Esophagus squamous epithelium (tissue), 5 donors: ENCODE measurements at regions not wholly inside any gene's neighbourhood (a gene's known extent, or its start where the extent isn't known, plus 50 kb on each side); places are given as distances from the start of the nearest gene placed in this dataset.
"Not testable (repeated sequence)": the region's sequence is repeated elsewhere in the genome, so short reads cannot be mapped to it uniquely, and the experiment has no call there.

Source experiments
- DNase-seq: peaks from one replicate; lab custom pipeline; 2025; lab: John Stamatoyannopoulos, UW
- H3K27ac ChIP-seq, 4 donors: fragments of 200-600 bp; sonication (generic); one replicate each; pipeline ENCODE4 v1.5.1; 2016 to 2019; ENCODE audit warnings: mild to moderate bottlenecking in 1 of 4
- H3K27me3 ChIP-seq, 4 donors: fragments of 200-600 bp; sonication (generic); 1 replicate in 3 of 4; 2 replicates in 1 of 4; pipeline versions ENCODE4 v1.5.1 to v1.6.0; 2017 to 2021; ENCODE audit warnings: antibody characterized with exemption in 1 of 4
- H3K36me3 ChIP-seq, 3 donors: fragments of 200-600 bp; sonication (generic); one replicate each; pipeline ENCODE4 v1.5.1; 2016 to 2019
- H3K4me1 ChIP-seq, 3 donors: fragments of 200-600 bp; sonication (generic); one replicate each; pipeline ENCODE4 v1.5.1; 2017 to 2019
- H3K4me3 ChIP-seq, 4 donors: fragments of 200-600 bp; sonication (generic); 1 replicate in 3 of 4; 2 replicates in 1 of 4; pipeline ENCODE4 v1.5.1; 2016 to 2019; ENCODE audit warnings: mild to moderate bottlenecking in 2 of 4, moderate library complexity in 1 of 4
- H3K9me3 ChIP-seq, 3 donors: fragments of 200-600 bp; sonication (generic); one replicate each; pipeline ENCODE4 v1.5.1; 2016 to 2019
- POLR2A ChIP-seq, 4 donors: fragments of 450-650 bp; IDR thresholded peaks; one replicate each; pipeline ENCODE4 v1.6.1; 2017; ENCODE audit warnings: antibody characterized with exemption in 4 of 4, mild to moderate bottlenecking in 4 of 4, moderate library complexity in 3 of 4
- WGBS, 2 donors: methylation state at CpG; one replicate each; pipeline ENCODE4 v1.1.5; 2018; 5-methylcytosine and 5-hydroxymethylcytosine counted together
- intact Hi-C: fragments of 100-400 bp; cut with DNase I; formaldehyde crosslinking; loops from one replicate; pipeline ENCODE4 v1.15.0; 2022
- TF ChIP-seq, protein P1 (sequence below), 6 experiments: fragments of 450-650 bp in 4 of 6; fragments of 200-600 bp in 2 of 6; sonication (generic) in 2 of 6; IDR thresholded peaks; one replicate each; pipeline ENCODE4 v1.5.1; 2016 to 2019; ENCODE audit warnings: antibody characterized with exemption in 6 of 6, mild to moderate bottlenecking in 4 of 6, moderate library complexity in 4 of 6
- donor health status: DM: yes; HTN: yes; CAD: no.

DNA sequence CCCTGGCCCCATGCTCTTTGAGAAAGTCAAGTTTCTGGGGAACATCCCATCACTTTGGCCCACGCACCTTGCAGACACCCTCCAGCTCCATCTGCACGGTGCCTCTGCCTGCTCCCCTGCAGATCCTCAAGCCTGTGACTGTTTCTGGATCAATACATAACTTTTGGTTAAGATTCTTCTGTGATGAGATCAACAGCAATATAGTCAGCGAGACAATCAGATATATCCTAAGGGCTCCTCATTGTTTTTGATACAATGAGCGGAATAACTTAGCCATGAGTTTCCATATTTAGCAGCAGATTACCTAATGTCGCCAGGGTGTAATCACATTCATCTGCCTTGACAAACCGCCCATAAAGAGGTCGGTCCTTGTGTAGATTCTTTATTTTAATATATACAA, 109.3 kb upstream of the MTHFD1L start:
- H3K36me3 ChIP-seq, result no peaks in the 10 kb centered on the region
- 74 to 82% methylated on average over 7 of the region's 7 CpGs for WGBS, 2 donors
- H3K4me3 ChIP-seq, result no peak overlapping the region
- H3K27ac ChIP-seq, result no peak overlapping the region
- H3K4me1 ChIP-seq, result peaks cover 0 to 25% (median 3%) of the 10 kb centered on the region in 3 donors
- TF ChIP-seq, protein P1, sequence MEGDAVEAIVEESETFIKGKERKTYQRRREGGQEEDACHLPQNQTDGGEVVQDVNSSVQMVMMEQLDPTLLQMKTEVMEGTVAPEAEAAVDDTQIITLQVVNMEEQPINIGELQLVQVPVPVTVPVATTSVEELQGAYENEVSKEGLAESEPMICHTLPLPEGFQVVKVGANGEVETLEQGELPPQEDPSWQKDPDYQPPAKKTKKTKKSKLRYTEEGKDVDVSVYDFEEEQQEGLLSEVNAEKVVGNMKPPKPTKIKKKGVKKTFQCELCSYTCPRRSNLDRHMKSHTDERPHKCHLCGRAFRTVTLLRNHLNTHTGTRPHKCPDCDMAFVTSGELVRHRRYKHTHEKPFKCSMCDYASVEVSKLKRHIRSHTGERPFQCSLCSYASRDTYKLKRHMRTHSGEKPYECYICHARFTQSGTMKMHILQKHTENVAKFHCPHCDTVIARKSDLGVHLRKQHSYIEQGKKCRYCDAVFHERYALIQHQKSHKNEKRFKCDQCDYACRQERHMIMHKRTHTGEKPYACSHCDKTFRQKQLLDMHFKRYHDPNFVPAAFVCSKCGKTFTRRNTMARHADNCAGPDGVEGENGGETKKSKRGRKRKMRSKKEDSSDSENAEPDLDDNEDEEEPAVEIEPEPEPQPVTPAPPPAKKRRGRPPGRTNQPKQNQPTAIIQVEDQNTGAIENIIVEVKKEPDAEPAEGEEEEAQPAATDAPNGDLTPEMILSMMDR (IDR thresholded peaks at IDR 0.05), result no peak
- no peak for TF ChIP-seq POLR2A (IDR thresholded peaks at IDR 0.05)
- intact Hi-C loops, result no loop called here
- DNase-seq, result no peak
- no peaks in the 10 kb centered on the region for H3K27me3 ChIP-seq
- H3K9me3 ChIP-seq, result no peaks in the 10 kb centered on the region

DNA sequence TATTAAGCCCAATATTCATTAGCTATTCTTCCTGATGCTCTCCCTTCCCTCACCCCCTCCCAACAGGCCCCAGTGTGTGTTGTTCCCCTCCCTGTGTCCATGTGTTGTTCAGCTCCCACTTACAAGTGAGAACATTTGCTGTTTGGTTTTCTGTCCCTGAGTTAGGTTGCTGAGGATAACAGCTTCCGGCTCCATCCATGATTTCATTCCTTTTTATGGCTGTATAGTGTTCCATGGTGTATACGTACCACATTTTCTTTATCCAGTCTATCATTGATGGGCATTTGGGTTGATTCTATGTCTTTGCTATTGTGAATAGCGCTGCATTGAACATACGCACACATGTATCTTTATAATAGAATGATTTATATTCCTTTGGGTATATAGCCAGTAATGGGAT, 107.7 kb upstream of the MTHFD1L start:
- DNase-seq, H3K4me3 ChIP-seq, H3K36me3 ChIP-seq, H3K9me3 ChIP-seq, H3K27me3 ChIP-seq, intact Hi-C loops, H3K27ac ChIP-seq, H3K4me1 ChIP-seq: not testable (repeated sequence)
- 78 to 99% methylated on average over 4 of the region's 4 CpGs for WGBS, 2 donors

DNA sequence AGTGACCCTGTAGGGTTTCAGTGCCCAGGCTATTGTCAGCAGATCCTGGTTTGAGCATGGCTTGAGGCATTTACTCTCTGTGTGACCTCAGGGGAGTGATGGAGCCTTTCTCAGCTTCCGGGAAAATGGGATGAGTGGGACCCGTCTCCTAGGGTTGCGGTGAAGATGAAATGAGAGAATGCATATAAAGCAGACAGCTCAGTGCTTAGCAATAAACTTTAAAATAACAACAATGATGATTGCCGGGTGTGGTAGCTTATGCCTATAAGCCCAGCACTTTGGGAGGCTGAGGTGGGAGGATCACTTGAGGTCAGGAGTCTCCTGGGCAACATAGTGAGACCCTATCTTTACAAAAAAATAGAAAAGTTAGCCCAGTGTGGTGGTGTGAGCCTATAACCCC, 106.0 kb upstream of the MTHFD1L start:
- no peak for DNase-seq
- H3K4me3 ChIP-seq, result no peak overlapping the region
- intact Hi-C loops, result no loop called here
- peaks cover 0 to 16% (median 0%) of the 10 kb centered on the region in 3 donors for H3K4me1 ChIP-seq
- H3K36me3 ChIP-seq, result no peaks in the 10 kb centered on the region
- H3K27me3 ChIP-seq, result no peaks in the 10 kb centered on the region
- WGBS, 2 donors, result 89 to 91% methylated on average over 3 to 4 of the region's 4 CpGs
- H3K9me3 ChIP-seq, result no peaks in the 10 kb centered on the region
- TF ChIP-seq, protein P1 (IDR thresholded peaks at IDR 0.05), result no peak
- TF ChIP-seq POLR2A (IDR thresholded peaks at IDR 0.05), result no peak
- no peak overlapping the region for H3K27ac ChIP-seq

DNA sequence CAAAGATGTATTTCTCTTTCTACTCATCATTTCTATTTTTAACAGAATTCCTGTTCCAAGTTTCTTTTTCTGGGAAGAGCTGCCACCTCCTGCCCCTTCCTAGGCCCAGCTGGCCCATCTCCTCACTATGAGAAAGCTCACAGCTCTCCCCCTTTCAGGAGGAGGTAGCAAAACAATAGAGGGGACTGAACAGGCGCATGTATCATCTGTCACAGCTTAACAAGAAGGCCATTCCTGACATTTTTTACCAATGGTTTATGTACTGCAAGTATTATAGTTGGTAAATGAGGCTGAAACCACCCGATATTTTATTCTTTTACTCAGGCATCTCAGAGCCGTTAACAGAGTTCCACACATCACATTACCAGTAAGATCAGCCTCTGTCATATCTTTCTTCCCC, 103.7 kb upstream of the MTHFD1L start:
- Histone ChIP-seq H3K4me3 (no peak overlapping the region), H3K9me3 (no peaks in the 10 kb centered on the region), H3K36me3 (no peaks in the 10 kb centered on the region), H3K27ac (no peak overlapping the region), H3K27me3 (no peaks in the 10 kb centered on the region), H3K4me1 (peaks cover 0 to 31% (median 0%) of the 10 kb centered on the region in 3 donors)
- TF ChIP-seq POLR2A (IDR thresholded peaks at IDR 0.05), result no peak
- TF ChIP-seq, protein P1 (IDR thresholded peaks at IDR 0.05), result no peak
- intact Hi-C loops, result no loop called here
- no peak for DNase-seq
- WGBS, 2 donors, result 85 to 86% methylated on average over 3 of the region's 3 CpGs

DNA sequence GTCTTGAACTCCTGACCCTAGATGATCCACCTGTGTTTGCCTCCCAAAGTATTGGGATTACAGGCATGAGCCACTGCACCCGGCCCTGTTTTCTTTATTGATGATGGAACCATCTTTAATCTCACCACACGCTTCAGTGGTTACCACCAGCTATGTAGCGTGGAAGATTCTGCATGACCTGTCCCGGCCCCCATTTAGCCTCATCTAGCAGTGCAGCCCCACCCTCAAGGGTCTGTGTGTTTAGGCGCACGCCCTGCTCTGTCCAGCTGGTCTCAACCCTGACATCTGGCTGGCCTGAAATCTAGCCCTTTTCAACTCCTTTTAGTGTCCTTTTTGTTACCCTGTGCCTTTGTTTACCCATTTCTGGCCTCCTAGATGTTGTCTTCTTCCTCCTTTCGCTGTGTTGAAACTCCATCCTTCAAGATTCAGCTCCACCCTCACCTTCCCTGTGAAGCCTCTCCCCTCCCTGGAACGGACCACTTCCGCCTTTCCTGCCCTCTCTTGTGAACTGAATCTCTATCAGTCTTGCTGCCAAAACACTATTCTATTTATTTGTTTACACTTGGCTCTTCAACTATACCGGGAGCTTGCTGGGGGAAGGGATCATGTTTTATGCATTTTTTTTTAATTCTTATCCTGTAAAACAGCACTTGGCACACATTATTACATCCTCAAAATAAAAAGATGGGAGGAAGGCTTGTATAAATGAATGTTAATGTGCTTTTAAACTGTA, 101.0 kb upstream of the MTHFD1L start:
- peak overlapping the region in 1 of 4 donors; percentile 29 for H3K27ac ChIP-seq
- H3K9me3 ChIP-seq, result no peaks in the 10 kb centered on the region
- TF ChIP-seq POLR2A (IDR thresholded peaks at IDR 0.05), result no peak
- TF ChIP-seq, protein P1 (IDR thresholded peaks at IDR 0.05), result no peak
- H3K4me1 ChIP-seq, result peaks cover 0 to 40% (median 0%) of the 10 kb centered on the region in 3 donors
- intact Hi-C loops, result no loop called here
- no peak for DNase-seq
- peaks cover 0 to 4% (median 0%) of the 10 kb centered on the region in 3 donors for H3K36me3 ChIP-seq
- WGBS, 2 donors, result 70 to 80% methylated on average over 10 of the region's 10 CpGs
- no peaks in the 10 kb centered on the region for H3K27me3 ChIP-seq
- no peak overlapping the region for H3K4me3 ChIP-seq
